ENCODE measurements at regions not wholly inside any gene's neighbourhood (a gene's known extent, or its start where the extent isn't known, plus 50 kb on each side); places are given as distances from the start of the nearest gene placed in this dataset.

DNA sequence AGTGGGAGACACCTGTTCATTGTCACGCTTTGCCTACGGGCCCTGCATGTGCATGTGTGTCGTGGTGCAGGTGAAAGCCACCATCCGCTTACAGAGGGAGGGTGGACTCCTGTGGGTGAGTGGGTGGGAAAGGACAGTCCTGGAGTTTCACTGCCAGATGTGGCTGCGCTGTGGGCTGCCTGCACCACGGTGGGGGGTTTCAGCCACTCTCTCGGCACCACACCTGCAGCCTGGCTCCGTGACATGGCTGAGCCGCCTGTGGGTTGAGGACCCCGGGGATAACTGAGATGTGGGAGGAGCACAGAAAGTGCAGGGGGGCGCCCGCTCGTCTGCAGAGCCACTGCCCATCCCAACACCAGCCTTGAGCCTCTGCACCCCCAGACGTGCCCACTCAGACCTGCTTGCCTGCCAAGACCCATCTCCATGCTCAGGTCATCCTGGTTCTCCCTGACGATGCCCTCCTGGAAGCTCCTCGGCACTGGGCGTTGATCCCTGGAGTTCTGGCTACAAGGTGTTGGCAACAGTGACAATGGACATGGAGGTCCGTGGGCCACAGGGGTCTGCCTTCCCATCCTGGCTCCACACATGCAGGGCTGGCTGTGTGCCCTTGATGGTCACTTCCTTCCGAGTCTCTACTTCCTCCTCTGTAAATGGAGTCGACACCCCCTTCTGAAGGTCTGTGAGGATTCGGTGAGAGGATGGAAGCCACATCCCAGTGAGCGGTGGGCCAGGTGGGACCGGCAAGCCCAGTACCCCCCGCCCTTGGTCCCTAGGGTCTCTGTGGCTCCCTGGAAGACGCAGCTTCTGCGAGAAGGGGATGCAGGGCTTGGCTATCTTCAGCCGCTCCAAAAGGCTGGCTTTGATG, 1007.0 kb downstream of the BRD1 start:
- no peak overlapping the region for H2BK5ac ChIP-seq (ENCODE audit: low read depth, low read length, poor library complexity, severe bottlenecking)
- TF ChIP-seq BHLHE40 (IDR thresholded peaks at IDR 0.05; ENCODE audit: low read depth, low read length) (no peak), POLR2A (IDR thresholded peaks at IDR 0.05; ENCODE audit: low read depth, low read length) (no peak), MXI1 (IDR thresholded peaks at IDR 0.05; ENCODE audit: borderline replicate concordance, low read depth, low read length) (no peak), RFX5 (IDR thresholded peaks at IDR 0.05; ENCODE audit: low read depth, low read length) (no peak), RAD21 (IDR thresholded peaks at IDR 0.05; ENCODE audit: low read length) (no peak), RCOR1 (IDR thresholded peaks at IDR 0.05; ENCODE audit: insufficient replicate concordance, low read length) (no peak), MAZ (IDR thresholded peaks at IDR 0.05; ENCODE audit: borderline replicate concordance, low read depth, low read length) (no peak), CHD1 (IDR thresholded peaks at IDR 0.05; ENCODE audit: low read depth, low read length) (no peak), CEBPB (IDR thresholded peaks at IDR 0.05; ENCODE audit: low read depth, low read length) (no peak)
- TF ChIP-seq, protein P1, sequence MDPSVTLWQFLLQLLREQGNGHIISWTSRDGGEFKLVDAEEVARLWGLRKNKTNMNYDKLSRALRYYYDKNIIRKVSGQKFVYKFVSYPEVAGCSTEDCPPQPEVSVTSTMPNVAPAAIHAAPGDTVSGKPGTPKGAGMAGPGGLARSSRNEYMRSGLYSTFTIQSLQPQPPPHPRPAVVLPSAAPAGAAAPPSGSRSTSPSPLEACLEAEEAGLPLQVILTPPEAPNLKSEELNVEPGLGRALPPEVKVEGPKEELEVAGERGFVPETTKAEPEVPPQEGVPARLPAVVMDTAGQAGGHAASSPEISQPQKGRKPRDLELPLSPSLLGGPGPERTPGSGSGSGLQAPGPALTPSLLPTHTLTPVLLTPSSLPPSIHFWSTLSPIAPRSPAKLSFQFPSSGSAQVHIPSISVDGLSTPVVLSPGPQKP (IDR thresholded peaks at IDR 0.05; ENCODE audit: borderline replicate concordance, low read depth, low read length), result no peak
- H3K27me3 ChIP-seq (ENCODE audit: control insufficient read depth, insufficient read depth, low read length), result no peaks in the 10 kb centered on the region
- POLR2A ChIA-PET (ENCODE audit: unreplicated experiment), result no interaction called here
- no peak overlapping the region for H2AFZ ChIP-seq (replicated peaks; ENCODE audit: low read length, poor library complexity)
- no peak overlapping the region for H3K4me3 ChIP-seq (ENCODE audit: insufficient read depth, low read depth, low read length)
- no peak overlapping the region for H2BK120ac ChIP-seq (ENCODE audit: low read depth, low read length)
- no peak overlapping the region for H2AK9ac ChIP-seq (replicated peaks; ENCODE audit: low read depth, low read length, poor library complexity)
- H2BK15ac ChIP-seq (ENCODE audit: low read depth, low read length), result no peak overlapping the region
- H3K18ac ChIP-seq (ENCODE audit: low read depth, low read length), result no peak overlapping the region
- no peak overlapping the region for H3K4me2 ChIP-seq (ENCODE audit: low read depth, low read length)
- H4K20me1 ChIP-seq (ENCODE audit: insufficient read depth, low read length), result no peaks in the 10 kb centered on the region
- no peaks in the 10 kb centered on the region for H3K4me1 ChIP-seq (ENCODE audit: control insufficient read depth, insufficient read depth, low read length)
- no peak for ATAC-seq (ENCODE audit: low read depth)
- H3K9ac ChIP-seq (ENCODE audit: low read depth, low read length), result no peak overlapping the region
- peaks cover 51% of the 10 kb centered on the region for H3K9me3 ChIP-seq (ENCODE audit: control insufficient read depth, insufficient read depth, low read length)
- H3K36me3 ChIP-seq (ENCODE audit: control insufficient read depth, insufficient read depth, low read length), result no peaks in the 10 kb centered on the region
- CTCF ChIA-PET, result no interaction called here
- H3K9me1 ChIP-seq (ENCODE audit: insufficient read depth, low read length), result no peaks in the 10 kb centered on the region
- dilution Hi-C loops (cut with HindIII; ENCODE audit: low sequenced_read_pairs, unreplicated experiment) (no loop called here), in situ Hi-C loops (cut with MboI; ENCODE audit: low sequenced_read_pairs) (no loop called here), intact Hi-C loops (cut with micrococcal nuclease) (no loop called here)
- no peak for DNase-seq
- H4K5ac ChIP-seq (ENCODE audit: low read depth, low read length), result no peak overlapping the region
- H4K8ac ChIP-seq (ENCODE audit: low read depth in 2 of 2, low read length in 2 of 2), result no peak overlapping the region
- H3K23ac ChIP-seq (ENCODE audit: low read depth, low read length), result no peak overlapping the region
- 100% methylated on average over 2 of the region's 27 CpGs; no CpG with 5 or more reads in 1 of the 2 experiments for WGBS, 2 experiments (ENCODE audit: extremely low coverage in 2 of 2, insufficient read length in 1 of 2)
- no peak overlapping the region for H3K27ac ChIP-seq (ENCODE audit: insufficient read depth, low read length)
- H3K56ac ChIP-seq (ENCODE audit: extremely low read depth, insufficient read depth, low read length), result no peak overlapping the region
- no peak overlapping the region for H4K91ac ChIP-seq (ENCODE audit: insufficient read depth, low read depth, low read length)
- H2BK20ac ChIP-seq (ENCODE audit: low read depth, low read length), result no peak overlapping the region
- H3K14ac ChIP-seq (replicated peaks; ENCODE audit: low read depth, low read length), result no peak overlapping the region
- no peak overlapping the region for H3K4ac ChIP-seq (ENCODE audit: low read depth, low read length)
- no TSS peak for BruUV-seq (replicated peaks)
- no peak overlapping the region for H2AK5ac ChIP-seq (ENCODE audit: low read depth, low read length)
- no peaks in the 10 kb centered on the region for H3K79me1 ChIP-seq (ENCODE audit: low read depth in 1 of 2, low read length in 2 of 2)

Data from IMR-90 (cell line).